ENCODE measurements at regions not wholly inside any gene's neighbourhood (a gene's known extent, or its start where the extent isn't known, plus 50 kb on each side); places are given as distances from the start of the nearest gene placed in this dataset.

GRCh38 chr6:14758421-14759081 is 487.3 kb upstream of the JARID2 start:
- ATAC-seq (no peak), DNase-seq (ENCODE audit: low read depth, low spot score) (no peak)
- H3K36me3 ChIP-seq (ENCODE audit: control insufficient read depth in 1 of 2, insufficient read depth in 2 of 2, low read length in 2 of 2) = no peaks in the 10 kb centered on the region
- TF ChIP-seq, protein P1, sequence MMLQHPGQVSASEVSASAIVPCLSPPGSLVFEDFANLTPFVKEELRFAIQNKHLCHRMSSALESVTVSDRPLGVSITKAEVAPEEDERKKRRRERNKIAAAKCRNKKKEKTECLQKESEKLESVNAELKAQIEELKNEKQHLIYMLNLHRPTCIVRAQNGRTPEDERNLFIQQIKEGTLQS (IDR thresholded peaks at IDR 0.05) = no peak
- TF ChIP-seq ZBTB33 (IDR thresholded peaks at IDR 0.05; ENCODE audit: extremely low read depth, insufficient replicate concordance, low read length) (no peak), FOSL1 (IDR thresholded peaks at IDR 0.05; ENCODE audit: low read depth) (no peak), SRF (IDR thresholded peaks at IDR 0.05; ENCODE audit: low read depth) (no peak), CEBPB (IDR thresholded peaks at IDR 0.05; ENCODE audit: low read depth) (no peak), ZFX (IDR thresholded peaks at IDR 0.05) (no peak), POLR2AphosphoS5 (IDR thresholded peaks at IDR 0.05; ENCODE audit: low read depth, low read length) (no peak), SP1 (IDR thresholded peaks at IDR 0.05; ENCODE audit: low read depth) (no peak), TCF7L2 (IDR thresholded peaks at IDR 0.05; ENCODE audit: borderline replicate concordance, extremely low read depth, insufficient read depth, insufficient read length) (no peak), ZNF274 (IDR thresholded peaks at IDR 0.05; ENCODE audit: low read depth, low read length) (no peak), CBX3 (IDR thresholded peaks at IDR 0.05; ENCODE audit: low read depth) (no peak), YY1 (IDR thresholded peaks at IDR 0.05; ENCODE audit: extremely low read depth, insufficient replicate concordance, low read depth, low read length) (no peak), EGR1 (IDR thresholded peaks at IDR 0.05; ENCODE audit: low read depth) (no peak), ELF1 (IDR thresholded peaks at IDR 0.05; ENCODE audit: borderline replicate concordance, low read depth) (no peak), REST (IDR thresholded peaks at IDR 0.05; ENCODE audit: low read depth) (no peak), RAD21 (IDR thresholded peaks at IDR 0.05; ENCODE audit: low read depth) (no peak), EZH2 (IDR thresholded peaks at IDR 0.05) (no peak)
- TF ChIP-seq, protein P2, sequence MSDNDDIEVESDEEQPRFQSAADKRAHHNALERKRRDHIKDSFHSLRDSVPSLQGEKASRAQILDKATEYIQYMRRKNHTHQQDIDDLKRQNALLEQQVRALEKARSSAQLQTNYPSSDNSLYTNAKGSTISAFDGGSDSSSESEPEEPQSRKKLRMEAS (IDR thresholded peaks at IDR 0.05) = no peak
- TF ChIP-seq, protein P3, sequence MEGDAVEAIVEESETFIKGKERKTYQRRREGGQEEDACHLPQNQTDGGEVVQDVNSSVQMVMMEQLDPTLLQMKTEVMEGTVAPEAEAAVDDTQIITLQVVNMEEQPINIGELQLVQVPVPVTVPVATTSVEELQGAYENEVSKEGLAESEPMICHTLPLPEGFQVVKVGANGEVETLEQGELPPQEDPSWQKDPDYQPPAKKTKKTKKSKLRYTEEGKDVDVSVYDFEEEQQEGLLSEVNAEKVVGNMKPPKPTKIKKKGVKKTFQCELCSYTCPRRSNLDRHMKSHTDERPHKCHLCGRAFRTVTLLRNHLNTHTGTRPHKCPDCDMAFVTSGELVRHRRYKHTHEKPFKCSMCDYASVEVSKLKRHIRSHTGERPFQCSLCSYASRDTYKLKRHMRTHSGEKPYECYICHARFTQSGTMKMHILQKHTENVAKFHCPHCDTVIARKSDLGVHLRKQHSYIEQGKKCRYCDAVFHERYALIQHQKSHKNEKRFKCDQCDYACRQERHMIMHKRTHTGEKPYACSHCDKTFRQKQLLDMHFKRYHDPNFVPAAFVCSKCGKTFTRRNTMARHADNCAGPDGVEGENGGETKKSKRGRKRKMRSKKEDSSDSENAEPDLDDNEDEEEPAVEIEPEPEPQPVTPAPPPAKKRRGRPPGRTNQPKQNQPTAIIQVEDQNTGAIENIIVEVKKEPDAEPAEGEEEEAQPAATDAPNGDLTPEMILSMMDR (IDR thresholded peaks at IDR 0.05 in 2 of 3, conservative IDR thresholded peaks at IDR 0.05 in 1 of 3; ENCODE audit: borderline replicate concordance in 1 of 3, insufficient read depth in 1 of 3, low read depth in 2 of 3, low read length in 2 of 3) = no peak
- ChIA-PET RAD21 (ENCODE audit: low non-redundant PET in 1 of 2, low total read pairs in 2 of 2, uncharacterized antibody in 2 of 2, unreplicated experiment in 2 of 2) (no interaction called here), POLR2A (no interaction called here), CTCF (no interaction called here)
- H3K9me2 ChIP-seq (ENCODE audit: insufficient read depth) = no peaks in the 10 kb centered on the region
- BruUV-seq (replicated peaks) = no TSS peak
- H3K4me1 ChIP-seq (ENCODE audit: control insufficient read depth in 1 of 2, insufficient read depth in 2 of 2, low read length in 2 of 2) = peaks cover 0 to 11% of the 10 kb centered on the region in 2 experiments; a peak in 1 of 4 replicates
- no peaks in the 10 kb centered on the region for H3K27me3 ChIP-seq (ENCODE audit: insufficient read depth, low read length)
- H3K79me2 ChIP-seq (ENCODE audit: insufficient read depth, low read length) = no peaks in the 10 kb centered on the region
- no peak overlapping the region for H3K4me3 ChIP-seq (replicated peaks in 1 of 2; ENCODE audit: low read depth in 1 of 2, low read length in 2 of 2)
- no peak overlapping the region for H3K4me2 ChIP-seq (ENCODE audit: low read length)
- H4K20me1 ChIP-seq (ENCODE audit: insufficient read depth) = no peaks in the 10 kb centered on the region
- intact Hi-C loops (cut with micrococcal nuclease) = no loop called here
- no peak overlapping the region for H2AFZ ChIP-seq (ENCODE audit: low read depth, low read length, poor library complexity, severe bottlenecking)
- H3K27ac ChIP-seq (ENCODE audit: low read depth, low read length) = no peak overlapping the region
- H3K9ac ChIP-seq (ENCODE audit: low read length) = no peak overlapping the region
- no peaks in the 10 kb centered on the region for H3K9me3 ChIP-seq (ENCODE audit: control insufficient read depth in 1 of 2, insufficient read depth in 1 of 2, low read depth in 1 of 2, low read length in 2 of 2)

Data from HCT116 (cell line).